ENCODE measurements at regions not wholly inside any gene's neighbourhood (a gene's known extent, or its start where the extent isn't known, plus 50 kb on each side); places are given as distances from the start of the nearest gene placed in this dataset.
A peak's percentile ranks its signal among the peaks of the same experiment; 100 is the strongest.

DNA sequence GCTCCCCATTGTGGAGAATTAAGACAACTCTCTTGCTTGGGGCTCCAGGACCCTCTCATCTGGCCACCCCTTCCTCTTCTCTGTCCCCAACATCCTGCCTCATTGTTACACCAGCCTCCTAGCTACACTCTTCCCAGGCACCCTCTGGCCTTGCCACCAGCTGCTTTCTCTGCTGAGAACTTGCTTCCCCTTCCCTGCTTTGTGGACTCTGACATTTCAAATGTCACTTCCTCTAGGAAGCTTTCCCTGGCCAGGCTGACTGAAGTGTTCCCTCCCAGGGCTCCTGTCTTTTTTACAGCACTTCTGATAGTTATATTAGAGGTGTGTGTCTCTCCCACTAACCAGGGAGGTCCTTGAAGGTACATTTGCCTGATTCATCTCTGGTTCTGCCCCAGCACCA is 194.0 kb upstream of the KLF4 start:
- ChIA-PET POLR2A (no interaction called here), CTCF (no interaction called here)
- Histone ChIP-seq H3K36me3 (ENCODE audit: control insufficient read depth in 4 of 4, insufficient read depth in 4 of 4, low read length in 3 of 4) (no peaks in the 10 kb centered on the region), H3K4me1 (ENCODE audit: control extremely low read depth in 1 of 4, control insufficient read depth in 4 of 4, insufficient read depth in 4 of 4, low read length in 3 of 4) (peaks cover 0 to 13% (median 3%) of the 10 kb centered on the region in 4 experiments), H3K9me3 (ENCODE audit: control extremely low read depth in 1 of 5, control insufficient read depth in 4 of 5, insufficient read depth in 2 of 5, low read depth in 1 of 5, low read length in 4 of 5) (no peaks in the 10 kb centered on the region), H3K27ac (ENCODE audit: insufficient read depth in 1 of 2, low read depth in 1 of 2, low read length in 2 of 2, poor library complexity in 1 of 2, severe bottlenecking in 2 of 2) (no peak overlapping the region), H3K27me3 (replicated peaks in 2 of 5; ENCODE audit: control insufficient read depth in 4 of 5, insufficient read depth in 5 of 5, low read length in 4 of 5) (no peaks in the 10 kb centered on the region), H3K4me3 (ENCODE audit: control insufficient read depth in 1 of 7, extremely low read depth in 1 of 7, insufficient read depth in 4 of 7, low read depth in 2 of 7, low read length in 6 of 7) (no peak overlapping the region)
- DNase-seq: peak in 1 of 3 donors; percentile 14

DNA sequence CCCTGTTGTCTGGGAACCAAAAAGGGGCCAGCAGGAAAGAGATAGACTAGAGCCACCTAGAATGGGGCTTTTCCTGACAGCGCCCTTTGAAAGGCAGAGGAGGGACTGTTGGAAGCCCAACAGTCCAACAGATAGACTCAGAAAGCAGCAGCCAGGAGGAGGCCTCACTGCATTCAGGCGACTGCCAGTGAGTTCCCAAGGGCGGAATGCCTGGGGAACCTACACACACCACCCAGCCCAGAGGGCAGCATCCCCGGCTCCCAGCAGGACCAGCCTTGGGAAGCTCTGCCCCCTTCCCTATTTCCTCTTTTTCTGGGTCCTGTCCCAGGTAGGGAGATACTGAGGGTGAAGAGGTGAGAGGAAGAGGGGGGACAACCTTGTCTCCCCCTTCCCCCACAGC is 192.4 kb upstream of the KLF4 start:
- no peaks in the 10 kb centered on the region for H3K36me3 ChIP-seq (ENCODE audit: control insufficient read depth in 4 of 4, insufficient read depth in 4 of 4, low read length in 3 of 4)
- 100% methylated on average over 2 of the region's 4 CpGs for whole genome bisulfite sequencing (ENCODE audit: insufficient coverage)
- peaks cover 0 to 13% (median 3%) of the 10 kb centered on the region in 4 experiments for H3K4me1 ChIP-seq (ENCODE audit: control extremely low read depth in 1 of 4, control insufficient read depth in 4 of 4, insufficient read depth in 4 of 4, low read length in 3 of 4)
- ChIA-PET CTCF (interaction anchor here (0.7 kb wide), 1 partner anchor 159 kb away, joined by 3 read pairs; no protein-coding TSS in a partner anchor), POLR2A (interaction anchor here (0.7 kb wide), 1 partner anchor 36 kb away, joined by 3 read pairs; no protein-coding TSS in a partner anchor)
- H3K9me3 ChIP-seq (ENCODE audit: control extremely low read depth in 1 of 5, control insufficient read depth in 4 of 5, insufficient read depth in 2 of 5, low read depth in 1 of 5, low read length in 4 of 5): no peaks in the 10 kb centered on the region
- H3K27ac ChIP-seq (ENCODE audit: insufficient read depth in 1 of 2, low read depth in 1 of 2, low read length in 2 of 2, poor library complexity in 1 of 2, severe bottlenecking in 2 of 2): no peak overlapping the region
- no peak for DNase-seq
- no peaks in the 10 kb centered on the region for H3K27me3 ChIP-seq (replicated peaks in 2 of 5; ENCODE audit: control insufficient read depth in 4 of 5, insufficient read depth in 5 of 5, low read length in 4 of 5)
- H3K4me3 ChIP-seq (ENCODE audit: control insufficient read depth in 1 of 7, extremely low read depth in 1 of 7, insufficient read depth in 4 of 7, low read depth in 2 of 7, low read length in 6 of 7): no peak overlapping the region

DNA sequence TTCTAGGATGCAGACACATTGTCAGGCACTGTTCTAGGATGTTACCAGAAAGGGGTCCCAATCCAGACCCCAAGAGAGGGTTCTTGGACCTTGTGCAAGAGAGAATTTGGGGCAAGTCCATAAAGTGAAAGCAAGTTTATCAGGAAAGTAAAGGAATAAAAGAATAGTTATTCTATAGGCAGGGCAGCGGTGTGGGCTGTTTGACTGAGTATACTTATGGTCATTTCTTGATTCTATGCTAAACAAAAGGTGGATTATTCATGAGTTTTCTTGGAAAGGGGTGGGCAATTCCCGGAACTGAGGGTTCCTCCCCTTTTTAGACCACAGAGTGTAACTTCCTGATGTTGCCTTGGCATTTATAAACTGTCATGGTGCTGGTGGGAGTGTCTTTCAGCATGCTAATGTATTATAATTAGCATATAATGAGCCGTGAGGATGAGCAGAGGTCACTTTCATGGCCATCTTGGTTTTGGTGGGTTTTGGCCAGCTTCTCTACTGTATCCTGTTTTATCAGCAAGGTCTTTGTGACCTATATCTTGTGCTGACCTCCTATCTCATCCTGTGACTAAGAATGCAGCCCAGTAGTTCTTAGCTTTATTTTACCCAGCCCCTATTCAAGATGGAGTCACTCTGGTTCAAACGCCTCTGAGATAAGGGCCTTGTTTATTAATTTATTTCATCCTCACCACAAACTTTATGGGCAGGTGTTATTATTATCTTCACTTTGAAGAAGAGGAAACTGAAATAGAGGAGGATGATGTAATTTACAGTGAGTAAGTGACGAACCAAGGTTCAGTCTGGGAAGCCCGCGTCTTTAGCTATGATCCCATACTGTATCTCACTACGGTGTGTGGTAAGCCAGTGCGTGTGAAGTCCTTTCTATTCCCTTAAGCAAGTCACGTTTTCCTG is 186.0 kb upstream of the KLF4 start:
- 78% methylated on average over 7 of the region's 10 CpGs for WGBS (ENCODE audit: insufficient coverage)
- Histone ChIP-seq H3K9me3 (ENCODE audit: control extremely low read depth in 1 of 5, control insufficient read depth in 4 of 5, insufficient read depth in 2 of 5, low read depth in 1 of 5, low read length in 4 of 5) (no peaks in the 10 kb centered on the region), H3K27me3 (replicated peaks in 2 of 5; ENCODE audit: control insufficient read depth in 4 of 5, insufficient read depth in 5 of 5, low read length in 4 of 5) (no peaks in the 10 kb centered on the region), H3K4me3 (ENCODE audit: control insufficient read depth in 1 of 7, extremely low read depth in 1 of 7, insufficient read depth in 4 of 7, low read depth in 2 of 7, low read length in 6 of 7) (no peak overlapping the region), H3K36me3 (ENCODE audit: control insufficient read depth in 4 of 4, insufficient read depth in 4 of 4, low read length in 3 of 4) (no peaks in the 10 kb centered on the region), H3K4me1 (ENCODE audit: control extremely low read depth in 1 of 4, control insufficient read depth in 4 of 4, insufficient read depth in 4 of 4, low read length in 3 of 4) (peaks cover 0 to 16% (median 0%) of the 10 kb centered on the region in 4 experiments), H3K27ac (ENCODE audit: insufficient read depth in 1 of 2, low read depth in 1 of 2, low read length in 2 of 2, poor library complexity in 1 of 2, severe bottlenecking in 2 of 2) (no peak overlapping the region)
- ChIA-PET CTCF (no interaction called here), POLR2A (interaction anchor here (0.7 kb wide), 1 partner anchor 95 kb away, joined by 4 read pairs; no protein-coding TSS in a partner anchor)
- DNase-seq: peak in 2 of 3 donors; percentile 16 to 18

DNA sequence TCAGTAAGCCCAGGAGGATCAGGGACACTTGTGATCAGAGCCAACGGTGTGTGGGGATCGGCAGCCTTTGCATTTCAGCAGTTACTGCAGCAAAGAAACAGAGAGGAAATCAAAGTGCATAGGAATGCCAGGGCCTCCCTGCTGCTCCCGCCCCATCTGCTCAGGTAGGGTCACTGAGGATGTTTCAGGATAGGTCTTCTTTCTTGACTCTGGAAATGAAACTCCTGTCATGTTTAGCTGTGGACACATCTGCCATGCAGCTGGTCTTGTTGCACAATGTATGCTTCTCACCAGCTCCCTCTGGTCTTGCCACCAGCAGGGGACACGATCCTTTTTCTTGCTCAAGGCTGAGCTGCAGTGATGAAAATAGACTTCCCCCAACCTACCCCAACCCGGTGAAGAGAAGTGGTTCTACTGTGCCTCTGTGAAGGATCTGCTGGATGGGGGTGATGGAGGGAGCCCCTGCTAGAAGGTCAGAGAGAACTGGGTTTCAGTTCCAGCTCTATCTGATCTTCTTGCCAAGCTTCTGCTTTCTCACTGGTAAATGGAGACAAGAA is 185.2 kb upstream of the KLF4 start:
- Histone ChIP-seq H3K9me3 (ENCODE audit: control extremely low read depth in 1 of 5, control insufficient read depth in 4 of 5, insufficient read depth in 2 of 5, low read depth in 1 of 5, low read length in 4 of 5) (no peaks in the 10 kb centered on the region), H3K36me3 (ENCODE audit: control insufficient read depth in 4 of 4, insufficient read depth in 4 of 4, low read length in 3 of 4) (no peaks in the 10 kb centered on the region), H3K4me1 (ENCODE audit: control extremely low read depth in 1 of 4, control insufficient read depth in 4 of 4, insufficient read depth in 4 of 4, low read length in 3 of 4) (peaks cover 0 to 16% (median 0%) of the 10 kb centered on the region in 4 experiments), H3K4me3 (ENCODE audit: control insufficient read depth in 1 of 7, extremely low read depth in 1 of 7, insufficient read depth in 4 of 7, low read depth in 2 of 7, low read length in 6 of 7) (no peak overlapping the region), H3K27me3 (replicated peaks in 2 of 5; ENCODE audit: control insufficient read depth in 4 of 5, insufficient read depth in 5 of 5, low read length in 4 of 5) (no peaks in the 10 kb centered on the region), H3K27ac (ENCODE audit: insufficient read depth in 1 of 2, low read depth in 1 of 2, low read length in 2 of 2, poor library complexity in 1 of 2, severe bottlenecking in 2 of 2) (no peak overlapping the region)
- ChIA-PET CTCF (no interaction called here), POLR2A (no interaction called here)
- 86% methylated on average over 4 of the region's 5 CpGs for WGBS (ENCODE audit: insufficient coverage)
- DNase-seq: peak in 2 of 3 donors; percentile 20 to 25

DNA sequence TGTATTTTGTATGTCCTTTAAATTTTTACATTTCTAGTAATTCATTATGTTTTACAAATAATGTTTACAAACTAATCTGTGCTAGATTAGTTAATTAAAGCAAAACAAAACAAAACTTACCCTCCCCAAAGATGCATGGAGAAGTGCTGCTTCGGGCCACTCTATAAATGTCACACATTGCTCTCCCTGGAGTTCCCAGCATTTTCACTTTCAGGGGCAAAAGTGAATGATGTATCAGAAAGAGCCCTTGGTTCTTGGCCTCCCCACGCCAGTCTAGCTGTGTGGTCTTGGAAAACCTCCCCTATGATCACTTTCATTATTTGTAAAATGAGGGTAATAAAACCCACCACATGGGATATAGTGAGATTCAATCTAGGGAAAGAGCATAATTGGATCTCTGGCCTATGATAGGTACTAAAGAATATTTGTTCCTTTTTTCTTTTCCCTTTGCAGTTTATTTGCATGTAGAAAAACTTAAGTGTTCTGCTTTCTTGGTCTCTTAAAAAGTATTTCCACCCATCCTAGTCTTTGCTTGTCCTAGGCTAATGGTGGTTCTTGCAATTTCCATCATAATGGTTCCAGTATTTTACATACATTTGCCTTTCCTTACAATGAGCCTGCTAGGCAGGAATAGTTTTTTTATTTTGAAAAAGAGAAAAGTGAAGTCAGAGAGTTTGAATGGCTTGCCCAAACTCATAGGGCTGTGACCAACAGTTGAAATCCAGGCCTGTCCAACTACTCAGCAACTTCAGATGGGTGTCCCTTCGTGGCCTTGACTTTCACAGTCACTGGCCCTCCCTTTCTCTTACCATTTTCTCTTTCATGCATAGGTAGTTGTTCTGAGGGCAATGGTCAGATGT is 184.5 kb upstream of the KLF4 start:
- H3K9me3 ChIP-seq (ENCODE audit: control extremely low read depth in 1 of 5, control insufficient read depth in 4 of 5, insufficient read depth in 2 of 5, low read depth in 1 of 5, low read length in 4 of 5): no peaks in the 10 kb centered on the region
- no peak overlapping the region for H3K27ac ChIP-seq (ENCODE audit: insufficient read depth in 1 of 2, low read depth in 1 of 2, low read length in 2 of 2, poor library complexity in 1 of 2, severe bottlenecking in 2 of 2)
- no peak overlapping the region for H3K4me3 ChIP-seq (ENCODE audit: control insufficient read depth in 1 of 7, extremely low read depth in 1 of 7, insufficient read depth in 4 of 7, low read depth in 2 of 7, low read length in 6 of 7)
- ChIA-PET CTCF (no interaction called here), POLR2A (no interaction called here)
- no peaks in the 10 kb centered on the region for H3K36me3 ChIP-seq (ENCODE audit: control insufficient read depth in 4 of 4, insufficient read depth in 4 of 4, low read length in 3 of 4)
- H3K4me1 ChIP-seq (ENCODE audit: control extremely low read depth in 1 of 4, control insufficient read depth in 4 of 4, insufficient read depth in 4 of 4, low read length in 3 of 4): peaks cover 0 to 16% (median 0%) of the 10 kb centered on the region in 4 experiments
- no peaks in the 10 kb centered on the region for H3K27me3 ChIP-seq (replicated peaks in 2 of 5; ENCODE audit: control insufficient read depth in 4 of 5, insufficient read depth in 5 of 5, low read length in 4 of 5)
- 93% methylated on average over 2 of the region's 3 CpGs for WGBS (ENCODE audit: insufficient coverage)
- no peak for DNase-seq

DNA sequence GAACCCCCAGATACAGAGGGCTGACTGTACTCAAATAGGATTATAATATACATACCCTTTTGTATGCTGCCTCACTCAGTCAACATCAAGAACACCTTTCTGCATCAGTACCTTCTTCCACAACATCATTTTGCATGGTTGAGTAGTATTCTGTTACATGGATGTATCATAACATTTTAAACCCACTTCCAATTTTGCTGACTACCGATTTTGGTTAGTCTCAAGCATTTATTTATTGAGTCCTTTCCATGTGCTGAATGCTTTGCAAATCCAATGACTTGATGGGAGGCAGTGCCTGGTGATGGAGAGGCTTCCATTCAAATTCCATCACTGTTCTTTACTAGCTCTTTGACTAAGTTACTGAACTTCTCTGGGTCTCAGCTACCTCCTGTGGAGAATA is 182.0 kb upstream of the KLF4 start:
- POLR2A ChIA-PET: no interaction called here
- H3K4me3 ChIP-seq (ENCODE audit: control insufficient read depth in 1 of 7, extremely low read depth in 1 of 7, insufficient read depth in 4 of 7, low read depth in 2 of 7, low read length in 6 of 7): no peak overlapping the region
- H3K9me3 ChIP-seq (ENCODE audit: control extremely low read depth in 1 of 5, control insufficient read depth in 4 of 5, insufficient read depth in 2 of 5, low read depth in 1 of 5, low read length in 4 of 5): no peaks in the 10 kb centered on the region
- no peak overlapping the region for H3K27ac ChIP-seq (ENCODE audit: insufficient read depth in 1 of 2, low read depth in 1 of 2, low read length in 2 of 2, poor library complexity in 1 of 2, severe bottlenecking in 2 of 2)
- no peaks in the 10 kb centered on the region for H3K27me3 ChIP-seq (replicated peaks in 2 of 5; ENCODE audit: control insufficient read depth in 4 of 5, insufficient read depth in 5 of 5, low read length in 4 of 5)
- peaks cover 0 to 16% (median 0%) of the 10 kb centered on the region in 4 experiments for H3K4me1 ChIP-seq (ENCODE audit: control extremely low read depth in 1 of 4, control insufficient read depth in 4 of 4, insufficient read depth in 4 of 4, low read length in 3 of 4)
- no peak for DNase-seq
- no peaks in the 10 kb centered on the region for H3K36me3 ChIP-seq (ENCODE audit: control insufficient read depth in 4 of 4, insufficient read depth in 4 of 4, low read length in 3 of 4)
- CTCF ChIA-PET: no interaction called here
- no CpG with 5 or more reads among the region's 1 CpG for WGBS (ENCODE audit: insufficient coverage)

All from common myeloid progenitor, CD34-positive (primary cell).